HG03064 (cell line): ENCODE measurements at regions not wholly inside any gene's neighbourhood (a gene's known extent, or its start where the extent isn't known, plus 50 kb on each side); places are given as distances from the start of the nearest gene placed in this dataset.
"Not testable (repeated sequence)": the region's sequence is repeated elsewhere in the genome, so short reads cannot be mapped to it uniquely, and the experiment has no call there.

Source experiments
- ATAC-seq: cut with Tn5 transposase; IDR thresholded peaks from one replicate; pipeline ENCODE4 v1.9.1; 2021; ENCODE audit warnings: low read depth; ENCODE audit not compliant: unreplicated experiment

DNA sequence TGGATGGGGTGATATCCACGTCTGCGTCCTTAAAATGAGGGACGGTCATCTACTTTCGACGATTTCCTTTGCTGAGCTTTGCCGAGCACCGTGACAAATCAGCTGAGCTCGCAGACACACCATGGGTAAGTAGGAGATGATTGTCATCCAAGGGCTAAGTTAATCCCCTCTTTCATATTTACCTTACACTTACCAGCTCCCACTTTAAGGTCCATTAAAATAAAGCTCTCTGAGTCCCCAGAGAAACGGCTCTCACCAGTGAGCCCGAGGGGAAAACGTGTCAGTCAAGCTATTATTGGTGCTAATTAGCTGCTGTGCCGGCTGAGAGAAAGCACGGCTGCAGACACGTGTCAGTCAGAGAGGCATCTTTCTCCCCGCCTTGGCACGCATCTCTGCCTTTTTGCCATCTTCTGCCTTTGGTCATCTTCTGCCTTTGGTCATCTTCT is 72.2 kb downstream of the CRLF2 start:
- ATAC-seq: no peak

DNA sequence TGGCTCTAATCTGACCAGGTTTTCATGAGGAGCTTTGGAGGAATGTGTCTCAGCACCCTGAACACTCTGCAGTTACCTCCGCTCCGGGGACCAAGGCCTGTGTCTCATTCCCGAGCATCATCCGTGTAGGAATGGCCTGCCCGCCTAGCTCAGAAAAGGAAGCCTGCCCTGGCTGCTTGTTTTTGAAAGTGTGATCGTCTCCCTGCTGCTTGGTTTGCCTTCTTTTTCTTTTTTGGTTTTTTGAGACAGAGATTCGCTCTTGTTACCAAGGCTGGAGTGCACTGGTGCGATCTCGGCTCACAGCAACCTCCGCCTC is 73.3 kb downstream of the CRLF2 start:
- no peak for ATAC-seq

DNA sequence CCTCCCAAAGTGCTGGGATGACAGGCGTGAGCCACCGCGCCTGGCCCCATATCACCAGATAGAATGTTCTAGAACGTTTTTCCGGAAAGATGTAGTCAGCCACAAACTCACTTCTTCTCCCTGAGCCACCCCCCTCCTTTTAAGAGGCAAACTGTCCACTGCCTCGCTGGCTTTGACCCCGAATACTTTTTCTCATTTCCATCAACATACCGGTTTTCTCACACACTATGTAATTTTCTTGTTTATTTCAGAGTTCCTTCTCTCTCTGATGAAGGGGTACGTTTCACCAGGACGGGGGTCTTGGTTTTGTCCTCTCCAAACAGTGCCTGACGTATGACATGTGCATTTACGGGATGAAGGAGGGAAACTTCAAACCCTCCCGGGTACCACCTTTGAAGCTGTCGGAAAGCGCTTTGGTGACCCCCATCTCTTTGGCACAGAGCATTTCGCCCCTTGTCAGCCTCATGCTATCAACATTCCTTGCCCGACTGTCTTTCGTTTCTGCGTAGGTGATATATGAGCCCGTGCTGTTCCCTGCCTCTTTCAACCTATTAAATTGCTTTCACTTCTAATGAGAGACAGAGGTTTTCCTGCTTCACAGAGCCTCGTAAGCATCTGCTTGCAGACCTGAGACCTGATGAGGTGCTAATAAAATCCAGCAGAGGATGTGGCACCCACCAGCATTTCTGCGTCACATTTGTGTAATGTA is 73.8 kb downstream of the CRLF2 start:
- ATAC-seq: no peak

DNA sequence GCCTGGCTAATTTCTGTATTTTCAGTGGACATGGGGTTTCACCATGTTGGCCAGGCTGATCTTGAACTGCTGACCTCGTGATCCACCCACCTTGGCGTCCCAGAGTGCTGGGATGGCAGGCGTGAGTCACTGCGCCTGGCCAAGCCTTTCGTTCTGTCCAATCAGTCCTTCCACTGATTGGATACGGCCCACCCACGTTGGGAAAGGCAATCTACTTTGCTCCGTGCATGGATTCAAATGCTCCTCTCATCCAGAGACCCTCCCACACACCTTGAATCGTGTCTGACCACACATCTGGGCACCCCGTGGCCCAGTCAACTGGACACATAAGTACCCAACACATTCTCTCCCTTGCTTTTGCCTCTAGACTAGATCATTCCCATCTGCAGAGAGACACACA is 74.9 kb downstream of the CRLF2 start:
- ATAC-seq: no peak

DNA sequence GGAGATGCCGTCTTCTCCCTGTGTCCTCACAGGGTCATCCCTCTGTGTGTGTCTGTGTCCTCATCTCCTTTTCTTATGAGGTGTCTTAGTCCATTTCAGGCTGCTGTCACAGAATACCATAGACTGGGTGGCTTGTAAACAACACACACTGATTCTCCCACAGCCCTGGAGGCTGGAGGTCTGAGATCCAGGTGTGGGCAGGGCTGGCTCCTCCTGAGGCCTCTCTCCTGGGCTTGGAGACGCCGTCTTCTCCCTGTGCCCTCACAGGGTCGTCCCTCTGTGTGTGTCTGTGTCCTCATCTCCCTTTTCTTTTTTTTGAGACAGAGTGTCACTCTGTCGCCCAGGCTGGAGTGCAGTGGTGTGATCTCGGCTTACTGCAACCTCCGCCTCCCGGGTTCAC is 75.9 kb downstream of the CRLF2 start:
- not testable (repeated sequence) for ATAC-seq

DNA sequence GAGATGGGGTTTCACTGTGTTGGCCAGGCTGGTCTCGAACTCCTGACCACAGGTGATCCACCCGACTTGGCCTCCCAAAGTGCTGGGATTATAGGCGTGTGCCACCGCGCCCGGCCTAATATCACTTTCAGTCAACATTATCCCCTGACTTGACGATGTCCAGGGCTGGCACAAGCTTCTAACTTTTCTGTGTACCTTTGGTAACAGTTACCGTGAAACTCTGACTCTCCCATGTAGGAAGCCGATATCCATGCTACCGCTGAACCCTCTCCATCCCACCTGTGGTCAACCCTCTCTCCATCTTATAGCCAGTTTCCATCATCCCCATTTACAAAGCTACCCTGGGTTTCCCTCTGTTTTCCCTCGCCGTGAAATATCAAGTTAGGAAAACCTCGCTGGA is 77.5 kb downstream of the CRLF2 start:
- ATAC-seq: no peak

DNA sequence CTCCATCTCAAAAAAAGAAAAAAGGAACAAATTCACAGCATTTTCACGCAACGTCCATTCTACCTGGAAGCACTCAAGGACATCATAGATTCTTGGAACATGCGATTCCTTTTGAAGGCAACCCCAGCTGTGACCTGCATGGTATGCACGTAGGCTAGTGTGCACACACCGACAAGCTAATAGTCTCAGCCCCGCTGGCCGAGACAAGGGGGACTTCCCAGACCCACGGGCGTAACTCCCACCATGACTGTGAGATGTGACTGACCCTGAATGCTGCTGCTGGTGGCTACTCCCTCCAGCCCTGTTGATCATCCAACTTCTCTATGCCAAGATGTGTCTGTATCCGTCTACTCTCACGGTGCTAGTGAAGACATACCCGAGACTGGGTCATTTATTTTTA is 78.3 kb downstream of the CRLF2 start:
- ATAC-seq: no peak

DNA sequence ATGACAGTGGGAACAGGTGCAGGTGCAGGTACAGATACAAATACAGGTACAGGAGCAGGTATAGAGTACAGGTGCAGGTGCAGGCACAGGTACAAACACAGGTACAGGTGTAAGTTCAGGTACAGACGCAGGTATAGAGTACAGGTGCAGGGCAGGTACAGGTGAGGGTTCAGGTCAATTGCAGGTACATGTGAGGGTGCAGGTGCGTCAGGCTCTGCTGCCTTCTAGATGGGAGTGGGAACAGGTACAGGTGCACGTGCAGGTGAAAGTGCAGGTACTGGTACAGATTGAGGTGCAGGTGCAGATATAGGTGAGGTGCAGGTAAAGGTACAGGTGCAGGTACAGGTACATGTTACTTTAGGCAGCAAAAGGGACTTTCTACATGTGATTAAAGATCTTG is 85.7 kb downstream of the CRLF2 start:
- no peak for ATAC-seq

DNA sequence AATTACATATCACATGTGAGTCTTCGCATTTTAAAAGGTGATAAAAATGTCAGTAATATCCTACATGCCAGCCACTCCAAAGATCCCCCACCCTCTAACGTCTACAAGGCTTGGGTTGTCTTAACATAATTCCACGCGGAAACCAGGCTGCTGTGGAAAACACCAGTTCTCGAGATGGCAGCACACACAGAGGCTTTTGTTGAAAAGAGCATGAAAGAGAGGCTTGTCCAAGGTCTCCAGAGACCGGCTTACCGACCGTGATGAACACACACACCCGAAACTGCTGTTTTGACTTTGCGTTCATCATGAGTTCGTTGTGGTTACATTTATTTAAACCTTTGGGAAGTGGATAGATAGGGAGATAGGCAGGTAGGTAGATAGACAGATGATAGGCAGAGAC is 87.9 kb downstream of the CRLF2 start:
- no peak for ATAC-seq

DNA sequence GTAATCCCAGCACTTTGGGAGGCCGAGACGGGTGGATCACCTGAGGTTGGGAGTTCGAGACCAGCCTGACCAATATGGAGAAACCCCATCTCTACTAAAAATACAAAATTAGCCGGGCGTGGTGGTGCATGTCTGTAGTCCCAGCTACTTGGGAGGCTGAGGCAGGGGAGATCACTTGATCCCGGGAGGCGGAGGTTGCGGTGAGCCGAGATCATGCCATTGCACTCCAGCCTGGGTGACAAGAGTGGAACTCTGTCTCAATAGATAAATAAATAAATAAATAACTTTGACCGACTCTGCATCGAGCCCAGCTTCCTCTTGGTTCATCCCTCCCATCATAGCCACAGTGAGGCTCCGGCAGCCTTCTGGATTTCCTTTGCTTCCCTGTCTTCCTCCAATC is 89.6 kb downstream of the CRLF2 start:
- ATAC-seq: not testable (repeated sequence)

DNA sequence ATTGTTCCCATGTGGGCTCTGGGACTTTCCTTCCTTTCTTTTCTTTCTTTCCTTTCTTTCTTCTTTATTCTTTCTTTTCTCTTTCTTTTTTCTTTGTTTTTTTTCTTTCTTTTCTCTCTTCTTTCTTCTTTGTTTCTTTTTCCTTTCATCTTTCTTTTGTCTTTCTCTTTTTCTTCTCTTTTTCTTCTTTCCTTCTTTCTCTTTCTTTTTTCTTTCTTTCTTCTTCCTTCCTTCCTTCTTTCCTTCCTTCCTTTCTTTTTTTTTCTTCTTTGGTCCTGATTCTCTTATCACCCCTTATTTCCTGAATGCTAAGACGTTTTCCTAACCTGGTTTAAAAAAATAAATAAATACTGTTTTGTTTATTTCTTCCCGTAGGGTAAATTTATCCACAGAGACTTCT is 93.2 kb downstream of the CRLF2 start:
- no peak for ATAC-seq

DNA sequence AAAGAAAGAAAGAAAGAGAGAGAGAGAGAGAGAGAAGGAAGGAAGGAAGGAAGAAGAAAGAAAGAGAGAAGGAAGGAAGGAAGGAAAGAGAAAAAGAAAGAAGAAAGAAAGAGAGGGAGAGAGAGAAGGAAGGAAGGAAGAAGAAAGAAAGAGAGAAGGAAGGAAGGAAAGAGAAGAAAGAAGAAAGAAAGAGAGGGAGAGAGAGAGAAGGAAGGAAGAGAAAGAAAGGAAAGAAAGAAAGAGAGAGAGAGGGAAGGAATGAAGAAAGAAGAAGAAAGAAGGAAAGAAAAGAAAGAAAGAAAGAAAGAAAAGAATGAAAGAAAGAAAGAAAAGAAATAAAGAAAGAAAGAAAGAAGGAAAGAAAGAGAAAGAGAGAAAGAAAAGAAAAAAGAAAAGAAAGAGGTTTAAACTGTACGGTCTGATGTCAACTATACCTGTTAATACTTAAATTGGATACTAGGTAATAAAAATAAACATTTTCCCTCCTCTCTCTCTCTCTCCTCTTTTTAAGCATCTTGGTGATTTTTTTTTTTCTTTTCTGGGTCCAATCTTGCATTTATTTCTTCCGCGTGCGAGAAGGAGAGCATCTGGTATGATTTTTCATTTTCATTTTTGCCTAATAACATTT is 93.8 kb downstream of the CRLF2 start:
- ATAC-seq: no peak

DNA sequence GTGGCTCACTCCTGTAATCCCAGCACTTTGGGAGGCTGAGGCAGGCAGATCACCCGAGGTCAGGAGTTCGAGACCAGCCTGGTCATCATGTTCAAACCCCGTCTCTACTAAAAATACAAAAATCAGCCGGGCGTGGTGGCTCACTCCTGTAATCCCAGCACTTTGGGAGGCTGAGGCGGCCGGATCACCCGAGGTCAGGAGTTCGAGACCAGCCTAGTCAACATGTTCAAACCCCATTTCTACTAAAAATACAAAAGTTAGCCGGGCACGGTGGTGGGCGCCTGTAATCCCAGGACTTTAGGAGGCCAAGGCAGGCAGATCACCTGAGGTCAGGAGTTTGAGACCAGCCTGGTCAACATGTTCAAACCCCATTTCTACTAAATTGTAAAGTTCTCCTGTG is 97.0 kb downstream of the CRLF2 start:
- not testable (repeated sequence) for ATAC-seq

DNA sequence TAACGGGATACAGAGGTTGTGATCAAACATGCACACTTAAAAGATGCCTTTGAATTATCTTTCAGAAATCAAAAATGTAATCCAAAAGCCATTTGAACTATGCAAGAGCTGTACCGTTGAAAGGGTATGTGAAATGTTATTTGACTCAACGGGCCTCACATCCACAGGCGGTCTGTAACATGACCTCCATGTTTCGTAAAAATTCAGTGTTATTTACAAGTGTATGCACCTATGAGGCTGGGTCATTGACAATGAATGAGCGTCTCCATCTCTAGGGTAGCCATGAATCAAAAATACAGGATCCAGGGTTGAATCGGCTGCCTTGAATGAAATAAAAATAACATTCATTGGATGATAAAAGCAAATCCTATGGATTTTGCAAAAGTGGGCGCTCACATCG is 100.1 kb downstream of the CRLF2 start:
- no peak for ATAC-seq

DNA sequence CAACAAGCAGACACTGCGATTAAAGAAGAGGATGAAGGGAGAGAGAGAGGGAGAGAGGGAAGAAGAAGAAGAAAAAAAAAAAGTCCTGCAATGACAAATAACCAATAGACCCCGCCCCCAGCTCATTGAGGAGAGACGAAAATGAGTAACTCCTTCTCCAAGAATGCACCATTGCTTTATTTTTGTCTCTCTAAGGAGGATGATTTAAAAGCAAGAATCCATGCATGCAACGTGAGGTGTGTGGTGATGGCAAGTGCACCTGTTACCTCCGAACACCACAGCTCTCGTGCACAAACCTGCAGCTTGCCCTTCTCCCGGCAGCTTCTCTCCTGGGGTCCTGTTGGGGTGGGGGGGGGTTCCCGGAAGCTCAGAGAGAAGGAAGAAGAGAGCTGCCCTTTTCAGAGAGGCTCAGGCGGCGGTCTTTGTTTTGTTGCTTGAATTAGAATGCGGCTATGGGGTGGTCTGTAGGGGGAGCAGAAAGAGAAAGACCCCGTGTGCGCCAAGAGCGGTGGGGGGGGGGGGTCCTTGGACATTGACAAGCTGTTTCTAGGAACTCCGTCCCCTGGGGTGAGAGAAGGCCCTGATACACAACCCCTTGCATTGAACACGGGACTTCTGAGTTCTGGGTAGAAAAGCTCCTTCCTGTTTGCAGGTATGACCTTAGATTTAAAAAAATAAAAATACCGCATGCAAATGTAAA is 100.7 kb downstream of the CRLF2 start:
- ATAC-seq: no peak

DNA sequence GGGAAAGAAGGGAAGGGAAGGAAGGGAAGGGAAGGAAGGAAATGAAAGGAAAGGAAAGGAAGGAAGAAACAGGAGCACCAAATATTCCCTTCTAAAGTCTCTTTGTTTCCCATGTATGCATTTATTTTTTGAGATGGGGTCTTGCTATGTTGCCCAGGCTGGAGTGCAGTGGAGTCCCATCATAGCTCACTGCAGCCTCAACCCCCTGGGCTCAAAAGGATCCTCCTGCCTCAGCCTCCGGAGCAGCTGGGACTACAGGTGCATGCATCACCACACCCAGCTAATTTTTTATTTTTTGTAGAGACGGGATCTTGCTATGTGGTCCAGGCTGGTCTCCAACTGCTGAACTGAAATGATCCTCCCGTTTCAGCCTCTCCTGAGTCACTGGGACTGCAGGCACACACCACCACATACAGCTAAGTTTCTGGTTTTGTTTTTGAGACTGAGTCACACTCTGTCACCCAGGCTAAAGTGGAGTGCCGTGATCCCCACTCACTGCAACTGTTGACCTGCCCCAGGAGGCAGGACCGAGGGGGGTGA is 102.8 kb downstream of the CRLF2 start:
- ATAC-seq: no peak

DNA sequence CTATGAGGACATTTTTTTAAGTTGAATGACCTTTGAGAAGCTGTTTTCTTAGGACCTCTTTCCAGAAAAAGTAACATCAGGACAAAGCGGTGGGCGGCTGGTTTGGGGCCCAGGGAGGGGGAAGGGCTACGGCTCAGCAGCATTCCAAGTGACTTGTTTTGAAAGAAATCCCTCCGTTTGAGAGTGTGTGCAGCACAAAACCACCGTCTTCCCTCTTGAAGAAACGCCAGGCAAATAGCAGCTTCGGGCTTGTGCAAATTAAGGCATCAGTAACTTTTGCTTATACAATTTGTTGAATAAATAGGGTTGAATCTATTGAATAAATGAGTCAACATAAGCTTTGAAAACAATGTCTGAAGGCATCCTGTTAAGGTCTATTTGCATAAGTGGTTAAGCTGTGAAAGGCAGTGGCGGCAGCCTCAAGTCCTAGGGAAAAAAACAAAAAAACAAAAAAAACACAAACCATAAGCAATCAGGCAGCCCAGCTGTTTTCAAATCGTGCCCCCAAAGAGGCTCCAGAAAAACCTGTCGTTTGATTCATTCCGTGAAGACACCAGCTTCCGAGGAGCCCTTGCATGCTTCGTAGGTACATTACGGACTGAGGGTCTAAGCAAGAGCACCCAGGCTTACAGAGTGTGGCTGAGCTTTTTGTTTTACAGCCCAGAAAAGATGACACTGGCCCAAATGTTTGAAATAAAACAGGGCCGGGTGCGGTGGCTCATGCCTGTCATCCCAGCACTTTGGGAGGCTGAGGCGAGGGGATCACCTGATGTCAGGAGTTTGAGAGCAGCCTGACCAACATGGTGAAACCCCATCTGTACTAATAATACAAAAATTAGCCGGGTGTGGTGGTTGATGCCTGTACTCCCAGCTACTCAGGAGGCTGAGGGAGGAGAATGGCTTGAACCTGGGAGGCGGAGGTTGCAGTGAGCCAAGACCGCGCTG is 103.7 kb downstream of the CRLF2 start:
- ATAC-seq: no peak

DNA sequence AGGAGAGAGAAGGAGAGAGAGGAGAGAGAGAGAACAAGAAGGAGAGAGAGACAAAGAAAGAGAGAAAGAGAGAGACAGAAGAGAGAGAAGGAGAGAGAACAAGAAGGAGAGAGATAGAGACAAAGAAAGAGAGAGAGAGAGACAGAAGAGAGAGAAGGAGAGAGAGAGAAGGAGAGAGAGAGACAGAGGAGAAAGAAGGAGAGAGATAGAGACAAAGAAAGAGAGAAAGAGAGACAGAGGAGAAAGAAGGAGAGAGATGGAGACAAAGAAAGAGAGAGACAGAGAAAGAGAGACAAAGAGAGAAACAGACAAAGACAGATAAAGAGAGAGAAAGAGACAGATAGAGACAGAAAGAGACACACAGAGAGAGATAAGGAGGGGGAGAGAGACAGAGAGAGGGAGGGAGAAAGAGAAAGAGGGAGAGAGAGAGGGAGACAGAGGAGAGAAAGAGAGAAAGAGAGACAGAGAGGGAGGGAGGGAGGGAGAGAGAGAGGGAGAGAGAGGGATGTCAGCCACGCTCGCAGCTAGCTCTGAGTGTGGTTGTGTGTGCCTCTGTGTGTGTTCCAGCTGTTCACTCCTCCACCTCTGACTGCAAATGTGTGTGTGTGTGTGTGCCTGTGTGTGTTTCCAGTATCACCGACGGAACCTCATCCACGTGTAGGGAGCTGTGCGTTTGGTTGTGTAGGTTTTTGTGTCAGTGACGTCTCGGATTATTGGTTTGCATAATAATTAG is 105.8 kb downstream of the CRLF2 start:
- no peak for ATAC-seq

DNA sequence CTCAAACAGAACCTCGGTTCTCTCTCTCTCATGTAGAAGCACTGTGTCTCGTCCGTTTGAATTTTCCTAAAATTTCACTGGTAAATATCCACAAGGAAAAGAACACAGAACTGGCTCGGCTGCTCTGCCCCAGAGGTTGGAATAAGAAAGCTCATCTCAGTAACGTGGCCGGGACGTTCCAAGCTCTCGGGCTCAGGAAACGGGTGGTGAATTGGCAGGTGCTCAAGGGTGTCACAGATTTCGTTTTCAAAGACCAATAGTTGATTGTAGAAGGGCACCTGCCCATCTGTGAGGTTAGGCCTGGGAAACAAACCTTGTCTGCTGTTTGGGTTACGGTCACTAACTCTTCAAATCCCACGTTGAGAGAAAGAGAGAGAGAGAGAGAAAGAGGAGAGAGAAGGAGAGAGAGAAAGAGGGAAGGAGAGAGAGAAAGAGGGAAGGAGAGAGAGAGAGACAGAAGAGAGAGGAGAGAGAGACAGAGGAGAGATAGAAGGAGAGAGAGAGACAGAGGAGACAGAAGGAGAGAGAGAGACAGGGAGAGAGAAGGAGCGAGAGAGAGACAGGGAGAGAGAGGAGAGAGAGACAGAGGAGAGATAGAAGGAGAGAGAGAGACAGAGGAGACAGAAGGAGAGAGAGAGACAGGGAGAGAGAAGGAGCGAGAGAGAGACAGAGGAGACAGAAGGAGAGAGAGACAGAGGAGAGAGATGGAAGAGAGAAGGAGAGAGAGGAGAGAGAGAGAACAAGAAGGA is 106.6 kb downstream of the CRLF2 start:
- no peak for ATAC-seq
